HEK293 (cell line): ENCODE measurements at regions not wholly inside any gene's neighbourhood (a gene's known extent, or its start where the extent isn't known, plus 50 kb on each side); places are given as distances from the start of the nearest gene placed in this dataset.

Experiments used
- BCL11A ChIP-seq: fragments of 450-650 bp; formaldehyde crosslinking; IDR thresholded peaks from 2 replicates; pipeline ENCODE4 v1.5.1; 2016; ENCODE audit warnings: low read depth, missing biosample characterization, missing genetic modification characterization
- PRDM1 ChIP-seq: fragments of 450-650 bp; formaldehyde crosslinking; IDR thresholded peaks from 2 replicates; pipeline ENCODE4; 2016; ENCODE audit warnings: missing biosample characterization, missing genetic modification characterization
- ZBTB7A ChIP-seq: fragments of 450-650 bp; formaldehyde crosslinking; IDR thresholded peaks from 2 replicates; pipeline ENCODE4 v1.5.1; 2016; ENCODE audit warnings: low read depth, missing biosample characterization, missing genetic modification characterization
- ZNF350 ChIP-seq: fragments of 450-650 bp; formaldehyde crosslinking; IDR thresholded peaks from 2 replicates; pipeline ENCODE4 v1.5.0; 2017; ENCODE audit warnings: missing biosample characterization, mild to moderate bottlenecking, missing genetic modification characterization
- TF ChIP-seq, protein P1 (sequence below): fragments of 450-650 bp; formaldehyde crosslinking; IDR thresholded peaks from 2 replicates; pipeline ENCODE4 v1.5.1; 2016; ENCODE audit warnings: missing biosample characterization, missing genetic modification characterization

DNA sequence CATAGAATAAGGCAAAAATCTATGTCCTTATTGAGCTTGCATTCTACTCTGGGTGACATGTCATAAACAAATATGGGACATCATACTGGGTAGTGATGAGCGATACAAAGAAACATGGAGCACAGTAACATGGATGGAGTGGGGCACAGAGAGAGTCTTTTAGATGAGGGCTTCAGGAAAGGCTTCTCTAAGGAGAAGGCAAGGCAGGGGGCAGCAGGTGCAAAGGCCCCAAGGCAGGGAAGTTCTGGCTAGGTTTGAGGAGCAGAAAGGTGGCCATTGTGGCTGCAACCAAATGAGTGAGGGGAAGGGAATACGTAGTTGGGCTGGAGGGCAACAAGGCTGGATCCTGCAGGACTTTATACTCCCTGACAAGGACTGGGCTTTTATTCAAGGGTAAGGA, 211.4 kb downstream of the HERPUD2 start:
- no peak for TF ChIP-seq BCL11A (tag by site-specific recombination)
- TF ChIP-seq PRDM1 (tag by site-specific recombination): no peak
- TF ChIP-seq, protein P1, sequence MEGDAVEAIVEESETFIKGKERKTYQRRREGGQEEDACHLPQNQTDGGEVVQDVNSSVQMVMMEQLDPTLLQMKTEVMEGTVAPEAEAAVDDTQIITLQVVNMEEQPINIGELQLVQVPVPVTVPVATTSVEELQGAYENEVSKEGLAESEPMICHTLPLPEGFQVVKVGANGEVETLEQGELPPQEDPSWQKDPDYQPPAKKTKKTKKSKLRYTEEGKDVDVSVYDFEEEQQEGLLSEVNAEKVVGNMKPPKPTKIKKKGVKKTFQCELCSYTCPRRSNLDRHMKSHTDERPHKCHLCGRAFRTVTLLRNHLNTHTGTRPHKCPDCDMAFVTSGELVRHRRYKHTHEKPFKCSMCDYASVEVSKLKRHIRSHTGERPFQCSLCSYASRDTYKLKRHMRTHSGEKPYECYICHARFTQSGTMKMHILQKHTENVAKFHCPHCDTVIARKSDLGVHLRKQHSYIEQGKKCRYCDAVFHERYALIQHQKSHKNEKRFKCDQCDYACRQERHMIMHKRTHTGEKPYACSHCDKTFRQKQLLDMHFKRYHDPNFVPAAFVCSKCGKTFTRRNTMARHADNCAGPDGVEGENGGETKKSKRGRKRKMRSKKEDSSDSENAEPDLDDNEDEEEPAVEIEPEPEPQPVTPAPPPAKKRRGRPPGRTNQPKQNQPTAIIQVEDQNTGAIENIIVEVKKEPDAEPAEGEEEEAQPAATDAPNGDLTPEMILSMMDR (tag by site-specific recombination): no peak
- no peak for TF ChIP-seq ZNF350
- TF ChIP-seq ZBTB7A (tag by site-specific recombination): no peak
